Ascending aorta (tissue), 2 donors: ENCODE measurements at regions not wholly inside any gene's neighbourhood (a gene's known extent, or its start where the extent isn't known, plus 50 kb on each side); places are given as distances from the start of the nearest gene placed in this dataset.

Experiments used
- DNase-seq, 2 donors: peaks; one replicate each; pipeline ENCODE4 v3.0.0-alpha.2; 2019; ENCODE audit warnings: low spot score in 2 of 2
- H3K27ac ChIP-seq, 2 donors: fragments of 200-600 bp; sonication (generic); one replicate each; pipeline ENCODE4 v1.5.1; 2016 to 2017; ENCODE audit warnings: mild to moderate bottlenecking in 1 of 2
- H3K27me3 ChIP-seq: fragments of 200-600 bp; sonication (generic); one replicate; pipeline ENCODE4 v1.5.1; 2017
- H3K36me3 ChIP-seq, 2 donors: fragments of 200-600 bp; sonication (generic); one replicate each; pipeline ENCODE4 v1.5.1; 2016
- H3K4me1 ChIP-seq, 2 donors: fragments of 200-600 bp; sonication (generic); one replicate each; pipeline ENCODE4 v1.5.1; 2016 to 2017; ENCODE audit warnings: mild to moderate bottlenecking in 1 of 2
- H3K4me3 ChIP-seq, 2 donors: fragments of 200-600 bp; sonication (generic); one replicate each; pipeline ENCODE4 v1.5.1; 2016 to 2017; ENCODE audit warnings: mild to moderate bottlenecking in 1 of 2
- H3K9me3 ChIP-seq, 2 donors: fragments of 200-600 bp; sonication (generic); one replicate each; pipeline ENCODE4 v1.5.1; 2016
- intact Hi-C: fragments of 100-400 bp; cut with DNase I; formaldehyde crosslinking; loops from one replicate; pipeline ENCODE4 v1.15.1; 2023
- TF ChIP-seq, protein P1 (sequence below), 3 experiments: fragments of 200-600 bp in 2 of 3; fragments of 450-650 bp in 1 of 3; sonication (generic) in 2 of 3; IDR thresholded peaks; one replicate each; pipeline ENCODE4 v1.5.1; 2016 to 2019; ENCODE audit warnings: antibody characterized with exemption in 3 of 3, mild to moderate bottlenecking in 1 of 3, moderate library complexity in 1 of 3

DNA sequence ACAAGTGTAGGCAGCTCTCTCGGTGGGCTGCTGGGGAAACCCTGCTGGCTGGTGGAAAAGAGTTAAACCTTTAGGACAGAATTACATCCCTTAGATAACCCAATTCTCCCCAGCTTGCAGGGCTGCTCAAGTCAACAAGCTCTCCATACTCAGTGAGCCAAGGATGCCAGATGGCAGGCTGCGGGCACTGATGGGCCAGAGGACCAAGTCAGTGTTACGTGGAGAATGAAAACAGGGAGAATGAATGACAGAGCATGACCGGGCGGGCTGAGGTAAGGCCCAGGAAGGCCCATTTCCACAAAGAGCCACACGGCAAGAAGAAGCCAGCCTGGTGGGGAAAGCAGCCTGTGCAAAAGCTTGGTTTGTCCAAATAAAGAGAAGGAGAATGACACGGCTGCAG lies 58.7 kb upstream of the CD93 start:
- Histone ChIP-seq H3K27me3 (no peaks in the 10 kb centered on the region), H3K9me3 (no peaks in the 10 kb centered on the region), H3K36me3 (no peaks in the 10 kb centered on the region), H3K4me1 (peaks cover 12 to 67% of the 10 kb centered on the region in 2 donors), H3K4me3 (no peak overlapping the region), H3K27ac (peak overlapping the region; percentile 93 to 96)
- TF ChIP-seq, protein P1, sequence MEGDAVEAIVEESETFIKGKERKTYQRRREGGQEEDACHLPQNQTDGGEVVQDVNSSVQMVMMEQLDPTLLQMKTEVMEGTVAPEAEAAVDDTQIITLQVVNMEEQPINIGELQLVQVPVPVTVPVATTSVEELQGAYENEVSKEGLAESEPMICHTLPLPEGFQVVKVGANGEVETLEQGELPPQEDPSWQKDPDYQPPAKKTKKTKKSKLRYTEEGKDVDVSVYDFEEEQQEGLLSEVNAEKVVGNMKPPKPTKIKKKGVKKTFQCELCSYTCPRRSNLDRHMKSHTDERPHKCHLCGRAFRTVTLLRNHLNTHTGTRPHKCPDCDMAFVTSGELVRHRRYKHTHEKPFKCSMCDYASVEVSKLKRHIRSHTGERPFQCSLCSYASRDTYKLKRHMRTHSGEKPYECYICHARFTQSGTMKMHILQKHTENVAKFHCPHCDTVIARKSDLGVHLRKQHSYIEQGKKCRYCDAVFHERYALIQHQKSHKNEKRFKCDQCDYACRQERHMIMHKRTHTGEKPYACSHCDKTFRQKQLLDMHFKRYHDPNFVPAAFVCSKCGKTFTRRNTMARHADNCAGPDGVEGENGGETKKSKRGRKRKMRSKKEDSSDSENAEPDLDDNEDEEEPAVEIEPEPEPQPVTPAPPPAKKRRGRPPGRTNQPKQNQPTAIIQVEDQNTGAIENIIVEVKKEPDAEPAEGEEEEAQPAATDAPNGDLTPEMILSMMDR (IDR thresholded peaks at IDR 0.05): no peak
- no peak for DNase-seq
- intact Hi-C loops: loop anchor here (2.0 to 10.0 kb wide), 5 partner anchors 58 to 280 kb away; partner anchors contain the start of genes CD93, GZF1 and NAPB

DNA sequence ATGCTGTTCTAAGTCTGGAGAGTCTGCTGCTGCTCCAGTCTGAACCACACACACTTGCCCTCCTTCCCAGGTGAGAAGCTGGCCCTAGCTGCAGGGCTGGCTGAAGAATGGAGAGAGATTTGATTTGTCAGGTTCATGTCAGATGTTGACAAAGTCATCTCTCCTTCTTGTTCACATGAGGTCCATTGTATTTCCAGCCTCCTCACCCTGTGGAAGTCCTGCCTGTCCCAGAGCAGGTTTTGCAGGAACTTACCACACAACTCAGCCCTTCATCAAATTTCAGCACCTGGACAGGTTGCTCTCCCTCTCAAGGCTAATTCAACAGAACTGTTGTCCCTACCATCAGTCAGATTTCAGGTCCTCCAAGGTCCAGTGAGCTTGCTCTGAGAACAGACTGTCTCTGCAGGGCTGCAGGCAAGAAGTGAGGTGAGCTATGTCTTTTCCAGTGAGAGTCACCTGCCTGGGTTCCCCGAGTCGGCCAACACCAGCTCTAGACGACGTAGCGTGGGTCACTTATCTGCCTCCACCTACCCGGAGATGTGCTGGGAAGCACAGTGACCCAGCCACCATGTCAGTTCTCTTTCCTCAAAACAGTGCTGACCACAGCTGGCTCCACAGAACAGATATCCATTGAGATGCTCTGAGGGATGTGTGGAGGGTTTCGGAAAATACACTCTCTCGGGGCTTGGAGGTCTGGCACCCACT lies 58.0 kb upstream of the CD93 start:
- Histone ChIP-seq H3K27ac (peak overlapping the region; percentile 93 to 96), H3K4me3 (no peak overlapping the region), H3K4me1 (peaks cover 11 to 60% of the 10 kb centered on the region in 2 donors), H3K27me3 (no peaks in the 10 kb centered on the region), H3K9me3 (no peaks in the 10 kb centered on the region), H3K36me3 (no peaks in the 10 kb centered on the region)
- intact Hi-C loops: loop anchor here (2.0 to 10.0 kb wide), 5 partner anchors 13 to 281 kb away; partner anchors contain the start of genes CD93 and NAPB
- TF ChIP-seq, protein P1 (IDR thresholded peaks at IDR 0.05): no peak
- peak in 1 of 2 donors; percentile 64 for DNase-seq

DNA sequence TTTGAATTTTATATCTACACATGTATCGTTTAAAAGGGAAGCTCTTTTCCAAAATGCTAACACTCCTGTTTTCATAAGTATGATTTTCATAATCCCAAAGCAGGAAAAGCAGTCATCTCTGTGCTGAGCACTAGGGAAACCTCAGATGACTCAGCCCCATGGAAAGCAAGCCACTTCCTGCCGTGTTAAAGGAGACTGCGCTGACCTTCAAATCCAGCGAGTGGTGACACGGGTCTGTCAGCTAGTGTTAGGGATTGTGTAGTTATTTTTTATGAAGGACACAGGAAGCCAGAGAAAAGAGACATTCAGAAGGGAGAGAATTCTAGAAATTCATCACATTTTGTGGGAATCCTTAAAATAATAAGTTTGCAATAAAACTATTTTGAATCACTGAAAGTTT lies 57.0 kb upstream of the CD93 start:
- TF ChIP-seq, protein P1 (IDR thresholded peaks at IDR 0.05): no peak
- DNase-seq: peak; percentile 68 to 92
- Histone ChIP-seq H3K27ac (peak overlapping the region; percentile 93 to 96), H3K4me3 (no peak overlapping the region), H3K4me1 (peaks cover 11 to 51% of the 10 kb centered on the region in 2 donors), H3K9me3 (no peaks in the 10 kb centered on the region), H3K36me3 (no peaks in the 10 kb centered on the region), H3K27me3 (no peaks in the 10 kb centered on the region)
- intact Hi-C loops: loop anchor here (2.0 to 10.0 kb wide), 3 partner anchors 14 to 282 kb away; partner anchors contain the start of gene NAPB

DNA sequence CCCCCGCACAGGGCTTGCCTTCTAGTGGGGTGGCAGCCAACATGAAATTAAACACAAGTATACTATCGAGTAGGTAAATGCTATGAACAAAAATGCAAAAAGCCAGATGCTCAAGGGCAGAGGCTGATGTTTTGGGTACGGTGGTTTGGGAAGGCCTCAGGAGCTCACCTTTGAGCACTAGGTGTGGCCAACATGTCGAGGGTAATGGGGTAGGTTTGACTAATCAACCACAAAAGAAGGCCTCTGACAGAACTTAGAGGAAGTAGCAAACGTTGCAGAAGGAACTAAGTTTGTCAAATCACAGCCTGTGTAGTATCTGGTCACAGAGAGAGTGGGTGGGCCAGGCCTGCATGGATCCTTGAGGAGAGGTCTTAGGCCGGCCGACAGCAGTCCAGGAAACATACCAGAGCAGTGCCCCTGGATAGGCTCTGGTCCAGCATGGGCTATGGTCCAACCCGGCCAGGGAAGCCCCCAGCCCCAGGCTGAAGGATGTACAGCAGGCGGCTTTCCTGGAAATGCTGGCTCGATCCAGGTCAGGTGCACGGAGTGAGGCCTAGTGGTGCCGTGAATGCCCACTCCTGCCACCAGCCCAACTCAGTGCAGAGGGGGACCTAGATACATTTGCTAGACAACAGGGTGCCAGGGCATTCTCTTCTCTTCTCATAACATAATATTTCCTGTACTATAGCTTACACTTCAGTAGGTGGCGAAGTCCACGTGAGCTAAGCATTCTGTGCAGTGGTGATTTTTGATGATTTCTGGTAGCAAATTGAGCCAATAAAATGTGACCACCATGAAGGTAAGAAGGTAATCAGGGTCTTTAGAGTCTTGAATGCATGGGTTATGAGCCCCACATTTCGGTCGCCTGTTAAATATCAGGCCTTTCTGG lies 56.3 kb upstream of the CD93 start:
- TF ChIP-seq, protein P1 (IDR thresholded peaks at IDR 0.05): no peak
- no peaks in the 10 kb centered on the region for H3K9me3 ChIP-seq
- H3K27ac ChIP-seq: peak overlapping the region; percentile 93 to 96
- DNase-seq: no peak
- no peaks in the 10 kb centered on the region for H3K36me3 ChIP-seq
- H3K4me3 ChIP-seq: no peak overlapping the region
- intact Hi-C loops: loop anchor here (2.0 to 10.0 kb wide), 3 partner anchors 14 to 282 kb away; partner anchors contain the start of gene NAPB
- peaks cover 11 to 46% of the 10 kb centered on the region in 2 donors for H3K4me1 ChIP-seq
- no peaks in the 10 kb centered on the region for H3K27me3 ChIP-seq

DNA sequence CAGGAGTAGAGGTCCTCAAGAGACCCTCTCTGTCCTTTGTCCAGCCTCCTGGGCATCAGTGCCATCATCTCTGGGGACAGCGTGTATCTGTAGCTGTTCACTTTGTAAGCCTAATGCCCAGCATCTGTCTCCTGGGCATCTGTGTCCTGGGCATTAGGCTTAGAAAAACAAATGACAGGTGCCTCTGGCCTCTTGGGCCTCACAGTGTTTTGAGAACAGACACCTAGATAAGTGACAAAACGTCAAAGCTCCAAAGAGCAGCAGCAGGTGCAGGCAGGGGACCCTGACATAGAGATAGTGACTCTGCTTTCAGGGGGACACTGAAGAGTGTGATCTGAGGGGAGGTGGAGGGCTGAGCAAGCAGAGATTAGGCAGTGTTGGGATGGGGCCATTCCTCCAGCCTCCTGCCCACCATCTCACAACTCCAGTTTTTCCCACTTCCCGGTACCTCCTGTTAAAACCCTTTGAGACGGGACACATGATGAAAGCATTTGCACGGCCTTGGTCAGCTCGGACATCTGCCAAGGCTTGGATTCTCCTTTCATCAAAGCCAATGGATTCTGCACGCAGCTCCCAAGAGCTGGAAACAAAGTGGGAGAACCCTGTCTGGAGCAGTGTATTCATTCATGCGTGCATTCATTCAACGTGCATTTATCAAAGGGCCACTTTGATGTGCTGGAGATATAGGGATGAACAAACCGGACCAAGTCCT lies 55.5 kb upstream of the CD93 start:
- Histone ChIP-seq H3K27ac (peak overlapping the region; percentile 93 to 96), H3K4me3 (no peak overlapping the region), H3K9me3 (no peaks in the 10 kb centered on the region), H3K36me3 (no peaks in the 10 kb centered on the region), H3K4me1 (peaks cover 11 to 38% of the 10 kb centered on the region in 2 donors), H3K27me3 (no peaks in the 10 kb centered on the region)
- TF ChIP-seq, protein P1 (IDR thresholded peaks at IDR 0.05): no peak
- DNase-seq: no peak
- intact Hi-C loops: loop anchor here (2.0 to 10.0 kb wide), 3 partner anchors 15 to 283 kb away; partner anchors contain the start of gene NAPB
